Left ventricle myocardium superior (tissue), 1 donor: ENCODE measurements at regions not wholly inside any gene's neighbourhood (a gene's known extent, or its start where the extent isn't known, plus 50 kb on each side); places are given as distances from the start of the nearest gene placed in this dataset.

Source experiments
- ATAC-seq: fragments of 200-7000 bp; cut with Tn5 transposase; one replicate; pipeline ENCODE4 v1.9.1; 2020; ENCODE audit warnings: mild to moderate bottlenecking, moderate library complexity
- DNase-seq: peaks from one replicate; pipeline ENCODE4 v3.0.0-alpha.2; 2020
- intact Hi-C: fragments of 100-400 bp; cut with micrococcal nuclease; formaldehyde crosslinking; loops from one replicate; pipeline ENCODE4 v1.11.0; 2022
- donor health status: DM: no; HTN: yes; CAD: no; lungs with severe emphysema.

- DNase-seq = no peak
- ATAC-seq = no peak
- intact Hi-C loops = no loop called here
Observed at GRCh38 chr18:68283834-68284233, 431.1 kb downstream of the TMX3 start.

DNA sequence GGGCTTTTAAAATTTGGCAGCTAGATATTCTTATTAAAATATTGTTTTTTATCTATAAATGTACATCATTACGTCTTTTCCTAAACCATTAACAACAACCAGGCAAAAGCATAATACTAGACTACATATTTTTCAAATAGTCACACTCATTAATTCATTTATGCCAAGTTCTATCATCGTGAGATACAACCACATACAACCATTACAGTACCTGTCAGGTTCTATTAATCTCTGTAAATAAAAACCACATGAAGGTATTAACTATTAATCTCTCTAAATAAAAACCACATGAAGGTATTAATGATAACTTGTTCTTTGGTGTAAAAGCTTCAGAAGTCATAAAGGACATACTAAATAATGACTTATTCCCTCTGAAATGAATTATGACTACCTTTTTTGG is 432.7 kb downstream of the TMX3 start:
- intact Hi-C loops = no loop called here
- no peak for DNase-seq
- ATAC-seq = no peak

GRCh38 chr18:68275616-68276015 is 439.3 kb downstream of the TMX3 start:
- ATAC-seq (no peak), DNase-seq (no peak)
- intact Hi-C loops = no loop called here

DNA sequence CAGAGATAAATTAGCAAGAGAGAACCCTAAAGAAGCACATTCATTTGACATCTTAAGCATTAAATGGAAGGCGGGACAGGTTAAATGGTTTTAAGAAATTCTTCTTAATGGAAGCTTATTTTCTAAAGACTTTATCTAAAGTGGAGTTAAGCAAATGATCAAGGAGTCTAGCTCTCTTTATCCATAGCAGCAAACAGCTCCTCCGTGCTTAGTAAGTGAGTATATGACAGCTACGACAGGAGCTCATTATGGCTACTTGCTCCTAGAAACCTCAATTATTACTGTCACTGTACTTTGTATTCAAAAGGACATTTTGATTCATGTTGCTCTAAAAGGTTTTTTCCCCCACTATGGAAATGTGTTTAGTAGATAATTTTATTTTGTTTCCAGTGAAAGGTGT is 444.9 kb downstream of the TMX3 start:
- intact Hi-C loops = no loop called here
- ATAC-seq = no peak
- no peak for DNase-seq

- DNase-seq (no peak), ATAC-seq (no peak)
- intact Hi-C loops = no loop called here
Observed at GRCh38 chr18:68267583-68267982, 447.3 kb downstream of the TMX3 start.

GRCh38 chr18:68263481-68263880 is 451.4 kb downstream of the TMX3 start:
- DNase-seq (no peak), ATAC-seq (no peak)
- intact Hi-C loops = no loop called here

DNA sequence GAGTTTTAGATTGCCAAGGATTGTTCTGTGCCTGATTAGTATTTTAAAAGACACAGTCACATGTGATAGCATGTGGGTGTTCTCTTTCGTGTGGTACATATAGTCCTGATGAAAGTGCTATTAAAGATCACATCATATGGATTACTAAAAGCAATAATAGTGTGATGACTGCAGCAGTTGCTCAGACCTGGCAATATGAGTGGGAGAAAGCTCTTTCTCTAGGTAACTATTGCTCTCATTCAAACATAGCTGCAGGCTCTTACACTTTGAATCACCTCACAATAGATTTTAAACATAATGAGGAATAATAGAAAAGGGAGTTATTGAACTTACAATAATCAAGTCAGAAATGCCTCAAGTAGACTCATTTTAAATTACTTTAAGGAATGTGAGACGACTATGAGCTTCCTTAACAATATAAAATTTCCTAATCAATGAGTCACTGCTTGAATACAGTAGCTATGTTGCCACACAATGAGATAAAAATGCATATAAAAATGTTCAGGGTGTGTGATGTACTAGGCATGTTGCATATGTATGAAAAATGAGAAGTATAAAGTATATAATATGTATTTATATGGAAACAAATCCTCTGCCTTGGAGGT is 452.1 kb downstream of the TMX3 start:
- ATAC-seq = no peak
- intact Hi-C loops = no loop called here
- DNase-seq = no peak

DNA sequence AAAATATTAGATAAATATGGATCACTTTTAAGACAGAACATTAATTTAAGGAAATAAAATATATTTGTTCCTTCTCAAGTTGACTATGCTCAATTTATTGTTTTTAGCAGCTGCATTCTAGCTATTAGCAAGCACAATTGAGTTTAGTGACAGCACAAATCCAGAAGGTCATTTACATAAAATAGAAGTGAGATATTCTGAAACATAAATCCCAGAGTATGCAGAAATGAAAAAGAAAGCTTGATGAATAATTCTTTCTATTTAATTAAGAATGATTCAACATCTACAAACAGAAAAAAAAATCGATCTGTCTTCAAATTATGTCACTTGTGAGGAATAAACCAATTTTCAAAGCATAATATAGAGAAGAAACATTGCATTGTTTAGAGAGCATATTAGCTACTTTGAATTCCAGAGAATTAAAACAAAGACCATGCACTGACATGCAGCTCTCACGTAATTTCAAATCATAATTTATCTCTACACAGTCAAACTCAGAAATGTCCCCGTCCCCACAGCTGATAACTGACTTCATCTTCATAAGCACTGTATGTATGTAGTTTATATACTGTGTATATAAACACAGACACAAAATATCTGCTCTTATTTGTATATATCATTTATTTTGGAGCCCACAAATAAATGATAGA is 458.4 kb downstream of the TMX3 start:
- DNase-seq (no peak), ATAC-seq (no peak)
- intact Hi-C loops = no loop called here

- ATAC-seq (no peak), DNase-seq (no peak)
- intact Hi-C loops = no loop called here
Observed at GRCh38 chr18:68244786-68245185, 470.1 kb downstream of the TMX3 start.

GRCh38 chr18:68241881-68242280 is 473.0 kb downstream of the TMX3 start:
- ATAC-seq (no peak), DNase-seq (no peak)
- intact Hi-C loops = no loop called here

- intact Hi-C loops = no loop called here
- ATAC-seq (no peak), DNase-seq (no peak)
Observed at GRCh38 chr18:68234676-68235075, 480.2 kb downstream of the TMX3 start.

- no peak for DNase-seq
- intact Hi-C loops = no loop called here
- no peak for ATAC-seq
Observed at GRCh38 chr18:68234131-68234530, 480.8 kb downstream of the TMX3 start.

DNA sequence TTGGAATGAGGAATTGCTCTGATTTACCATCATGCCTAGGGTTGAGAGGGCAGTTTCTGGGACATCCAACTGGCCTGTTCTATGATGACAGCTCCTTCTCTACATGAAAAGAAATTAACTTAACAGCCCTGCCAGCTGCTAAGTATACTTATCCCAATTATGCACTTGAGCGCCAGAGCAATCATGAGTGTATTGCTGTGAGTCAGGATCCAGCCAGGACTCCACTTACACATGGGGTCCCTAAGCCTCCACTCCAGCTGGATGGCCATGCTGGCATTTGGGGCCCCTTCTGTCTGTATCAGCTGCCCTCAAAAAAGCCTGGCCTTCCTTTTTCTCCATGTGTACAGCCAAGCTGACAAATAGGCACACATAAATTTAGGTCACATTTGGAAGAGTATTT is 481.9 kb downstream of the TMX3 start:
- ATAC-seq (no peak), DNase-seq (no peak)
- intact Hi-C loops = no loop called here

- intact Hi-C loops = no loop called here
- DNase-seq = no peak
- no peak for ATAC-seq
Observed at GRCh38 chr18:68229351-68229750, 485.6 kb downstream of the TMX3 start.

- no peak for ATAC-seq
- intact Hi-C loops = no loop called here
Observed at GRCh38 chr18:68221111-68221724, 493.7 kb downstream of the TMX3 start.

DNA sequence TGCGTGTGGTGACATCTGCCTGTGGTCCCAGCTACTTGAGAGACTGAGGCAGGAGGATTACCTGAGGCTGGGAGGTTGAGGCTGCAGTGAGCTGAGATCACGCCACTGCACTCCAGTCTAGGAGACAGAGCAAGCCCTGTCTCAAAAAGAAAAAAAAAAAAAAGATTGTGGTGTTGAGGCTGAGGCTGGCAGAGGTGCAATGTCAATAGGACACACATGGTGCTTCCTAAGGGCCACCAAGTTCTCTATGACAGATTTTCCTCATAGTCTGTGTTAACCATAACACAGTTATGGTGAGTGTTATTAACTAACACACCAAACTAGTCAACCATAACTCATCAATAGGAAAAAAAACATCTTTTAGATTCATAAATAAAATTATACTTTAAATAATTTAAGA is 494.4 kb downstream of the TMX3 start:
- DNase-seq (no peak), ATAC-seq (no peak)
- intact Hi-C loops = no loop called here

More at GRCh38 chr18:68221111-68221724, 493.7 kb downstream of the TMX3 start:
- DNase-seq = no peak

DNA sequence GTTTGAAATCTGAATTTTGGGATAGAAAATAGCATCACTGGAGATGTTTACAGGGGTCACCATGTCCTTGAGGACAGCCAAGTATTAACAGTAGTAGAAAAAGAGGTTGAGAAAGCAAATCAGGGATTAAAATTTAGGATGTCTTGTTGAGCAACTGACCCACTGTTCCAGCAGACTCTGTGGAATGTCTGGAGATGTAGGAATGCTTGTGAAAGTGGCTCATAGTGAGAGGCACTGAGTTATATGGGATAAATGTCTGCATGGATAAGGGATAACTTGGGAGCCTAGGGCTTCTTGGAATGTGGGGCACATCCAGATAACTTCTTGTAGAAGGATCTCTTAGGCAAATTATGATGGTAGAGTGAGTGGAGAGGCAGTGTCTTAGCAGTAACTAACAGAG is 495.0 kb downstream of the TMX3 start:
- intact Hi-C loops = no loop called here
- DNase-seq (no peak), ATAC-seq (peak; percentile 32)

DNA sequence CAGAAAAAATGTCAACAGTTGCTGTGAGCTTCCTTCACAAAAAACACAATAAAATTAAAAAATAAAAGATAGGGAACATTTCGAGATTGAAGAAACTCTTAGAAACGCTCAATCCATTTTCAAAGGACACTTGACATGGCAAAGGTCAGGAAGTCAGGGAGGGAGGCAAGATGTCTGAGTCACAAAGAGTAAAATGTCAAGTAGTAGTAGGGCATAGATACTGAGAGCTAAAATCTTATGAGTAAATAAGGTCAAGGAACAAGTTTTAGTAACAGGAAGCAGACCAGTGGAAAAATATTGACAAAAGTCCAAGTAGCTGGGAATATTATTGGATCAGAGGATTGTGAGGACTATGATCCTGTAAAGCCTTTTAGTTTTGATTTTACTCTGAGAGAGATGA is 495.6 kb downstream of the TMX3 start:
- no peak for DNase-seq
- ATAC-seq = no peak
- intact Hi-C loops = no loop called here

DNA sequence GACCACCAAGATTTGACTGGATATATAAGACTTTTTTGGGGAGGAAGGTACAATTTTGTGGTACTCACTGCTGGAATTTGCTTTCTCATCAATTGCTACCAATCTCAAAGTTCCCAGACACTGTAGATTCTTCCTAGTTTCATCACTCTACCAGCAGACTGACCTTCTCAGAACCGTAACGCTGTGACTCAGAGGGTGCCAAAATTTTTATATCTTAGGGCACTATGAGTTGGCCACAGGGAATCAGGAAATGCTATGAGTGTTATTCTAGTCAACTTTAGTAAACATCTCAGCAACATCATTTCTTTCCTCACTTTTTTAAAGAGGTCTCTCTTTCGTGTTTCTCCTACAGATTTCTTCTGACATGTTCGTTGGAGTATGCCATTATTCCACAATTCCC is 499.0 kb downstream of the TMX3 start:
- intact Hi-C loops = no loop called here
- ATAC-seq (no peak), DNase-seq (no peak)

DNA sequence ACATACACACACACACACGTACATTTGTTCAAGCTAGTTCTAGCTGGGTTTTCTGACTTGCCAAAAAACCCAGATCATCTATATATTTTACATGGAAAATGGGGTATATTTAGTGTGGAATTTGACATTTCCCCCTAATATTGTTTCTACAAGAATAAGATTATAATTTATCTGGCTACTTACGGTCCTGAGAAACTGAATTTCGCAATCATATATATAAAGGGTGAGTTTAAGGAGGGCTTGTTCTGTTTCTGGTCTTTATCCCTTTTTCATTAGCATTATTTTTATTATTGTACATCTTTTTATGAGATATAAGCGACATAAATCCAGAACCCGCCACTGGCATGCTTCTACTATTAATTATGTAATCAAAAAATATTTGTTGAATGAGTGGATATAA is 528.9 kb downstream of the TMX3 start:
- no peak for ATAC-seq
- DNase-seq = no peak
- intact Hi-C loops = no loop called here

DNA sequence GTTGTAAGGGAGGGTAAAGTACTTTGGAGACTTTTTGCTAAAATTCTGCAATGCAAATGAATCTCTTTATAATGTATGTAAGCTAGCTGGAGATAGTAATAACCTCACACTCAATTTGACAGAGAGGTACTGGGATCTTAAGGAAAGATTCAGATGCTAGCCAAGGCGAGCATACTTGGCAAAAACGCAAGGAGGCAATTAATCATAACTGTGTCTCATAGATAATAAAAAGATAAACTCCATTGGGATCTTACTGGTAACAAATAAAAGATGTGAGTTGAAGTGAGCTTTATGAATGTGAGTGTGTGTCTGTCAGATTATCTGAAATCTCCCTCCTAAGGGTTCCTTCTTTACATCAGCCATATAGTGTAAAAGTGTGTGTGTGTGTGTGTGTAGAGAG is 533.0 kb downstream of the TMX3 start:
- DNase-seq = no peak
- ATAC-seq = no peak
- intact Hi-C loops = no loop called here
